GM23248 (cell line): ENCODE measurements at regions not wholly inside any gene's neighbourhood (a gene's known extent, or its start where the extent isn't known, plus 50 kb on each side); places are given as distances from the start of the nearest gene placed in this dataset.

ENCODE experiments used
- DNase-seq: peaks from one replicate; pipeline ENCODE4 v3.0.0-alpha.2; 2015
- H2AFZ ChIP-seq: fragments of 200-600 bp; sonication (generic); 2 replicates; pipeline ENCODE4 v1.6.1; 2016; ENCODE audit warnings: antibody characterized with exemption
- H3F3A ChIP-seq: fragments of 200-600 bp; sonication (generic); 2 replicates; pipeline ENCODE4 v1.6.1; 2016; ENCODE audit warnings: mild to moderate bottlenecking, antibody characterized with exemption, mixed run types; ENCODE audit not compliant: insufficient read depth
- H3K27ac ChIP-seq: fragments of 200-600 bp; sonication (generic); 2 replicates; pipeline ENCODE4 v1.5.1; 2016; ENCODE audit warnings: mild to moderate bottlenecking
- H3K27me3 ChIP-seq: fragments of 200-600 bp; sonication (generic); replicated peaks from 2 replicates; pipeline ENCODE4 v1.6.1; 2016; ENCODE audit warnings: mild to moderate bottlenecking; ENCODE audit not compliant: insufficient read depth
- H3K36me3 ChIP-seq: fragments of 200-600 bp; sonication (generic); 2 replicates; pipeline ENCODE4 v1.6.1; 2016; ENCODE audit warnings: low read depth, mild to moderate bottlenecking
- H3K4me1 ChIP-seq: fragments of 200-600 bp; sonication (generic); 2 replicates; pipeline ENCODE4 v1.6.1; 2016; ENCODE audit warnings: mild to moderate bottlenecking; ENCODE audit not compliant: insufficient read depth
- H3K4me2 ChIP-seq: fragments of 200-600 bp; sonication (generic); one replicate; pipeline ENCODE4 v1.6.1; 2016; ENCODE audit warnings: mild to moderate bottlenecking; ENCODE audit not compliant: unreplicated experiment
- H3K4me3 ChIP-seq: fragments of 200-600 bp; sonication (generic); 2 replicates; pipeline ENCODE4 v1.5.1; 2016; ENCODE audit warnings: mild to moderate bottlenecking
- H3K79me2 ChIP-seq: fragments of 200-600 bp; sonication (generic); 2 replicates; pipeline ENCODE4 v1.6.1; 2016; ENCODE audit warnings: mild to moderate bottlenecking; ENCODE audit not compliant: insufficient read depth
- H3K9ac ChIP-seq: fragments of 200-600 bp; sonication (generic); 2 replicates; pipeline ENCODE4 v1.6.1; 2016; ENCODE audit warnings: mild to moderate bottlenecking
- H3K9me2 ChIP-seq: fragments of 200-600 bp; sonication (generic); 2 replicates; pipeline ENCODE4 v1.6.1; 2016; ENCODE audit warnings: mixed run types, mild to moderate bottlenecking, moderate library complexity; ENCODE audit not compliant: insufficient read depth
- H3K9me3 ChIP-seq: fragments of 200-600 bp; sonication (generic); one replicate; pipeline ENCODE4 v1.6.1; 2017; ENCODE audit warnings: low read depth
- H4K20me1 ChIP-seq: fragments of 200-600 bp; sonication (generic); 2 replicates; pipeline ENCODE4 v1.6.0; 2016; ENCODE audit not compliant: insufficient read depth
- EZH2 ChIP-seq: fragments of 200-600 bp; sonication (generic); IDR thresholded peaks from 2 replicates; pipeline ENCODE4 v1.6.1; 2018; ENCODE audit warnings: antibody characterized with exemption, mild to moderate bottlenecking; ENCODE audit not compliant: insufficient read depth, poor library complexity, severe bottlenecking
- EZH2phosphoT487 ChIP-seq: fragments of 200-600 bp; sonication (generic); IDR thresholded peaks from 2 replicates; pipeline ENCODE4 v1.6.1; 2018; ENCODE audit warnings: antibody characterized with exemption, moderate library complexity, mild to moderate bottlenecking, low read depth; ENCODE audit not compliant: insufficient read depth
- WGBS, 2 experiments: methylation state at CpG; one replicate each; pipeline ENCODE4 v1.1.6; 2015 to 2017; ENCODE audit warnings: low lambda C conversion rate in 2 of 2, low coverage in 1 of 2; ENCODE audit errors: missing lambda C conversion rate in 2 of 2; 5-methylcytosine and 5-hydroxymethylcytosine counted together
- in situ Hi-C: fragments of 300-500 bp; cut with MboI; formaldehyde crosslinking; loops from 2 replicates; pipeline ENCODE4 v1.15.0; 2020

- Histone ChIP-seq H3K79me2 (no peaks in the 10 kb centered on the region), H3K9me2 (no peaks in the 10 kb centered on the region), H3K9me3 (no peaks in the 10 kb centered on the region), H3K4me3 (no peak overlapping the region), H3K4me1 (no peaks in the 10 kb centered on the region), H4K20me1 (no peaks in the 10 kb centered on the region), H3K27ac (no peak overlapping the region), H3K9ac (no peak overlapping the region), H3K27me3 (no peaks in the 10 kb centered on the region), H3K36me3 (no peaks in the 10 kb centered on the region), H3K4me2 (no peak overlapping the region), H2AFZ (no peak overlapping the region), H3F3A (no peaks in the 10 kb centered on the region)
- in situ Hi-C loops, result no loop called here
- no peak for DNase-seq
- TF ChIP-seq EZH2, result no peak
- TF ChIP-seq EZH2phosphoT487, result no peak
- 14 to 16% methylated on average over 4 of the region's 4 CpGs for WGBS, 2 experiments
Measured at GRCh38 chr5:99317136-99317535, 388.3 kb upstream of the CHD1 start.

- Histone ChIP-seq H3F3A (no peaks in the 10 kb centered on the region), H3K9ac (no peak overlapping the region), H3K9me2 (no peaks in the 10 kb centered on the region), H3K79me2 (no peaks in the 10 kb centered on the region), H3K4me3 (no peak overlapping the region), H3K4me2 (no peak overlapping the region), H3K9me3 (no peaks in the 10 kb centered on the region), H3K27me3 (no peaks in the 10 kb centered on the region), H3K27ac (no peak overlapping the region), H3K4me1 (no peaks in the 10 kb centered on the region), H3K36me3 (no peaks in the 10 kb centered on the region), H4K20me1 (no peaks in the 10 kb centered on the region), H2AFZ (no peak overlapping the region)
- 39 to 52% methylated on average over 1 of the region's 1 CpG for WGBS, 2 experiments
- no peak for DNase-seq
- TF ChIP-seq EZH2phosphoT487 (no peak), EZH2 (no peak)
- in situ Hi-C loops, result no loop called here
Measured at GRCh38 chr5:99316484-99316883, 387.7 kb upstream of the CHD1 start.

GRCh38 chr5:99315413-99316183 lies 386.8 kb upstream of the CHD1 start:
- no peaks in the 10 kb centered on the region for H3K4me1 ChIP-seq
- no peak overlapping the region for H3K4me2 ChIP-seq
- H3K27ac ChIP-seq, result no peak overlapping the region
- no peaks in the 10 kb centered on the region for H3K79me2 ChIP-seq
- WGBS, 2 experiments, result 7 to 14% methylated on average over 2 of the region's 2 CpGs
- in situ Hi-C loops, result no loop called here
- H3K9ac ChIP-seq, result no peak overlapping the region
- H3K36me3 ChIP-seq, result no peaks in the 10 kb centered on the region
- H3K9me3 ChIP-seq, result no peaks in the 10 kb centered on the region
- no peaks in the 10 kb centered on the region for H3F3A ChIP-seq
- TF ChIP-seq EZH2phosphoT487 (no peak), EZH2 (no peak)
- H3K27me3 ChIP-seq, result no peaks in the 10 kb centered on the region
- H2AFZ ChIP-seq, result no peak overlapping the region
- no peak overlapping the region for H3K4me3 ChIP-seq
- H3K9me2 ChIP-seq, result no peaks in the 10 kb centered on the region
- H4K20me1 ChIP-seq, result no peaks in the 10 kb centered on the region
- DNase-seq, result no peak

GRCh38 chr5:99314721-99315120 lies 385.9 kb upstream of the CHD1 start:
- Histone ChIP-seq H3K4me1 (no peaks in the 10 kb centered on the region), H4K20me1 (no peaks in the 10 kb centered on the region), H3K27me3 (no peaks in the 10 kb centered on the region), H3K4me3 (no peak overlapping the region), H3K9me2 (no peaks in the 10 kb centered on the region), H3K36me3 (no peaks in the 10 kb centered on the region), H3K9ac (no peak overlapping the region), H3K9me3 (no peaks in the 10 kb centered on the region), H3K4me2 (no peak overlapping the region), H2AFZ (no peak overlapping the region), H3F3A (no peaks in the 10 kb centered on the region), H3K79me2 (no peaks in the 10 kb centered on the region), H3K27ac (no peak overlapping the region)
- 51 to 55% methylated on average over 2 of the region's 2 CpGs for WGBS, 2 experiments
- TF ChIP-seq EZH2 (no peak), EZH2phosphoT487 (no peak)
- in situ Hi-C loops, result no loop called here
- DNase-seq, result no peak
